ENCODE measurements at regions not wholly inside any gene's neighbourhood (a gene's known extent, or its start where the extent isn't known, plus 50 kb on each side); places are given as distances from the start of the nearest gene placed in this dataset.

GRCh38 chr1:194228427-194228826 is 1042.0 kb upstream of the B3GALT2 start:
- DNase-seq (ENCODE audit: low read depth in 2 of 2, low spot score in 1 of 2) = no peak

- DNase-seq (ENCODE audit: low read depth in 2 of 2, low spot score in 1 of 2) = no peak
Observed at GRCh38 chr1:194227161-194227560, 1040.7 kb upstream of the B3GALT2 start.

- DNase-seq (ENCODE audit: low read depth in 2 of 2, low spot score in 1 of 2) = no peak
Observed at GRCh38 chr1:194225821-194226220, 1039.4 kb upstream of the B3GALT2 start.

- DNase-seq (ENCODE audit: low read depth in 2 of 2, low spot score in 1 of 2) = no peak
Observed at GRCh38 chr1:194223596-194223995, 1037.2 kb upstream of the B3GALT2 start.

- no peak for DNase-seq (ENCODE audit: low read depth in 2 of 2, low spot score in 1 of 2)
Observed at GRCh38 chr1:194215448-194215847, 1029.0 kb upstream of the B3GALT2 start.

- no peak for DNase-seq (ENCODE audit: low read depth in 2 of 2, low spot score in 1 of 2)
Observed at GRCh38 chr1:194214735-194215134, 1028.3 kb upstream of the B3GALT2 start.

GRCh38 chr1:194209920-194210319 is 1023.5 kb upstream of the B3GALT2 start:
- no peak for DNase-seq (ENCODE audit: low read depth in 2 of 2, low spot score in 1 of 2)

- no peak for DNase-seq (ENCODE audit: low read depth in 2 of 2, low spot score in 1 of 2)
Observed at GRCh38 chr1:194208674-194209073, 1022.3 kb upstream of the B3GALT2 start.

- DNase-seq (ENCODE audit: low read depth in 2 of 2, low spot score in 1 of 2) = no peak
Observed at GRCh38 chr1:194196562-194196961, 1010.1 kb upstream of the B3GALT2 start.

GRCh38 chr1:194194724-194195123 is 1008.3 kb upstream of the B3GALT2 start:
- DNase-seq (ENCODE audit: low read depth in 2 of 2, low spot score in 1 of 2) = no peak

GRCh38 chr1:194184974-194185373 is 998.6 kb upstream of the B3GALT2 start:
- no peak for DNase-seq (ENCODE audit: low read depth in 2 of 2, low spot score in 1 of 2)

- no peak for DNase-seq (ENCODE audit: low read depth in 2 of 2, low spot score in 1 of 2)
Observed at GRCh38 chr1:194184425-194184824, 998.0 kb upstream of the B3GALT2 start.

GRCh38 chr1:194181845-194182244 is 995.4 kb upstream of the B3GALT2 start:
- DNase-seq (ENCODE audit: low read depth in 2 of 2, low spot score in 1 of 2) = no peak

- DNase-seq (ENCODE audit: low read depth in 2 of 2, low spot score in 1 of 2) = no peak
Observed at GRCh38 chr1:194176212-194176611, 989.8 kb upstream of the B3GALT2 start.

GRCh38 chr1:194175251-194175650 is 988.8 kb upstream of the B3GALT2 start:
- DNase-seq (ENCODE audit: low read depth in 2 of 2, low spot score in 1 of 2) = no peak

GRCh38 chr1:194174528-194174927 is 988.1 kb upstream of the B3GALT2 start:
- no peak for DNase-seq (ENCODE audit: low read depth in 2 of 2, low spot score in 1 of 2)

GRCh38 chr1:194171596-194171995 is 985.2 kb upstream of the B3GALT2 start:
- DNase-seq (ENCODE audit: low read depth in 2 of 2, low spot score in 1 of 2) = no peak

- no peak for DNase-seq (ENCODE audit: low read depth in 2 of 2, low spot score in 1 of 2)
Observed at GRCh38 chr1:194167956-194168640, 981.7 kb upstream of the B3GALT2 start.

GRCh38 chr1:194164755-194165154 is 978.3 kb upstream of the B3GALT2 start:
- DNase-seq (ENCODE audit: low read depth in 2 of 2, low spot score in 1 of 2) = no peak

GRCh38 chr1:194161591-194161990 is 975.2 kb upstream of the B3GALT2 start:
- no peak for DNase-seq (ENCODE audit: low read depth in 2 of 2, low spot score in 1 of 2)

GRCh38 chr1:194159941-194160340 is 973.5 kb upstream of the B3GALT2 start:
- no peak for DNase-seq (ENCODE audit: low read depth in 2 of 2, low spot score in 1 of 2)

GRCh38 chr1:194155962-194156361 is 969.5 kb upstream of the B3GALT2 start:
- DNase-seq (ENCODE audit: low read depth in 2 of 2, low spot score in 1 of 2) = no peak

GRCh38 chr1:194151056-194151455 is 964.6 kb upstream of the B3GALT2 start:
- DNase-seq (ENCODE audit: low read depth in 2 of 2, low spot score in 1 of 2) = no peak
